ENCODE measurements at regions not wholly inside any gene's neighbourhood (a gene's known extent, or its start where the extent isn't known, plus 50 kb on each side); places are given as distances from the start of the nearest gene placed in this dataset.

DNA sequence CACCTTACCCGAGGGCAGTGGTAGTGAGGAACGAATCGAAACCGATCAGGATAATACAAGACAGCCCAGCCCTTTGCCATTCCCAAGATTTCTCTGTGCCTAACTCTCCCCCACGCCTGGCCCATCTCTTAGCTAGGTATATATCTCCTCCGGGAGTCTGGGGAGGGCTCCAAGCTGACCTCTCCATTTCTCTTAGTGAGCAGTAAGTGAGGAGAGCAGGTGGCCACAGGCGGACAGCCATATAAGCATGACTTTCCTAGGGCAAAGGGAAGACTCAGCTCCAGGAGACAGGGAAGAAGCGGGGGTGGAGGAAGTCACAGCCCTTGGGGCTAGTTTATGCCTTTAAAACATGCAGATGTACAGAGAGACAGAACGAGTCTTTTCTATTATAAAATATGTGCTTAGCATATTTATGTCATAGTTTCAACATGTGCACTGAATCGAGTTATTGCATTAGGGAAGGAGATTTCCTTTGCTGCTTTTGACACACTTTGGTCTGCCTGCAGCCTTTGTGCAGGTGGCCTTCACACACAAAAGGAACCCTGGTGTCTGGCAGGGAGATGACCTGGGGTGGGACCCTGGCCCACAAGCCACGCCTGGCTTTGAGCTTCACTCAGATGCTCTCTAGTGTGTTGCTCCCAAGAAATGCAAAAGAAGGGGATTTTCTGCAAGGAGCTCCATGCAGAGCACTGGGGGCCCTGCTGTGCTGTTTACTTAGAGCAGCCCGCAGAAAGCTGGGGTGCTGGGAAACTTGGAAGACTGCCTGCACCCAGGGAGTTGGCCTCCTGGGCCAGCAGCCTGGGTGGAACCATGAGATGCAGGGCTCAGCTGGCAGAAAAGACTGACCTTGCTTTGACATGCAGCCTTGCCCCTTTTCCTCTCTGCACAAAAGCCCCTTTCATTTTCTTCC is 613.3 kb downstream of the BCOR start:
- ChIA-PET CTCF (no interaction called here), POLR2A (ENCODE audit: unreplicated experiment) (no interaction called here)
- Histone ChIP-seq H3K4me2 (ENCODE audit: low read depth, low read length) (no peak overlapping the region), H3K4ac (ENCODE audit: low read depth, low read length) (no peak overlapping the region), H3K9me3 (ENCODE audit: control insufficient read depth, insufficient read depth, low read length) (0 out of 2 replicates have a peak, but pooled peaks cover 2% of the 10 kb centered on the region), H3K18ac (ENCODE audit: low read depth, low read length) (no peak overlapping the region), H3K79me1 (ENCODE audit: low read depth in 1 of 2, low read length in 2 of 2) (no peaks in the 10 kb centered on the region), H3K23ac (ENCODE audit: low read depth, low read length) (no peak overlapping the region), H3K9ac (ENCODE audit: low read depth, low read length) (no peak overlapping the region), H2AK9ac (replicated peaks; ENCODE audit: low read depth, low read length, poor library complexity) (no peak overlapping the region), H3K14ac (replicated peaks; ENCODE audit: low read depth, low read length) (no peak overlapping the region), H4K20me1 (ENCODE audit: insufficient read depth, low read length) (no peaks in the 10 kb centered on the region), H3K4me3 (ENCODE audit: insufficient read depth, low read depth, low read length) (no peak overlapping the region), H2BK20ac (ENCODE audit: low read depth, low read length) (no peak overlapping the region), H3K27me3 (ENCODE audit: control insufficient read depth, insufficient read depth, low read length) (peaks cover 34% of the 10 kb centered on the region), H2BK5ac (ENCODE audit: low read depth, low read length, poor library complexity, severe bottlenecking) (no peak overlapping the region), H3K27ac (ENCODE audit: insufficient read depth, low read length) (no peak overlapping the region), H4K91ac (ENCODE audit: insufficient read depth, low read depth, low read length) (no peak overlapping the region), H3K4me1 (ENCODE audit: control insufficient read depth, insufficient read depth, low read length) (no peaks in the 10 kb centered on the region), H2AK5ac (ENCODE audit: low read depth, low read length) (no peak overlapping the region), H4K5ac (ENCODE audit: low read depth, low read length) (no peak overlapping the region), H2BK15ac (ENCODE audit: low read depth, low read length) (no peak overlapping the region), H2BK120ac (ENCODE audit: low read depth, low read length) (no peak overlapping the region), H3K9me1 (ENCODE audit: insufficient read depth, low read length) (no peaks in the 10 kb centered on the region), H3K56ac (ENCODE audit: extremely low read depth, insufficient read depth, low read length) (no peak overlapping the region), H2AFZ (replicated peaks; ENCODE audit: low read length, poor library complexity) (no peak overlapping the region), H3K36me3 (ENCODE audit: control insufficient read depth, insufficient read depth, low read length) (no peaks in the 10 kb centered on the region), H4K8ac (ENCODE audit: low read depth in 2 of 2, low read length in 2 of 2) (no peak overlapping the region)
- WGBS, 2 experiments (ENCODE audit: extremely low coverage in 2 of 2, insufficient read length in 1 of 2) = 50% methylated on average over 2 of the region's 12 CpGs; no CpG with 5 or more reads in 1 of the 2 experiments
- TF ChIP-seq USF2 (IDR thresholded peaks at IDR 0.05; ENCODE audit: low read depth, low read length) = no peak
- no peak for TF ChIP-seq FOS (IDR thresholded peaks at IDR 0.05; ENCODE audit: low read depth, low read length)
- TF ChIP-seq CEBPB (IDR thresholded peaks at IDR 0.05; ENCODE audit: low read depth, low read length) = no peak
- no peak for TF ChIP-seq NFE2L2 (IDR thresholded peaks at IDR 0.05; ENCODE audit: low read depth, low read length)
- no peak for TF ChIP-seq RFX5 (IDR thresholded peaks at IDR 0.05; ENCODE audit: low read depth, low read length)
- TF ChIP-seq SMC3 (IDR thresholded peaks at IDR 0.05; ENCODE audit: low read depth, low read length) = no peak
- no peak for TF ChIP-seq RCOR1 (IDR thresholded peaks at IDR 0.05; ENCODE audit: insufficient replicate concordance, low read length)
- TF ChIP-seq MAZ (IDR thresholded peaks at IDR 0.05; ENCODE audit: borderline replicate concordance, low read depth, low read length) = no peak
- no peak for TF ChIP-seq POLR2A (IDR thresholded peaks at IDR 0.05; ENCODE audit: low read depth, low read length)
- TF ChIP-seq CHD1 (IDR thresholded peaks at IDR 0.05; ENCODE audit: low read depth, low read length) = no peak
- no peak for TF ChIP-seq MAFK (IDR thresholded peaks at IDR 0.05; ENCODE audit: low read depth, low read length)
- no peak for TF ChIP-seq RAD21 (IDR thresholded peaks at IDR 0.05; ENCODE audit: low read length)
- no peak for TF ChIP-seq MXI1 (IDR thresholded peaks at IDR 0.05; ENCODE audit: borderline replicate concordance, low read depth, low read length)
- TF ChIP-seq, protein P1, sequence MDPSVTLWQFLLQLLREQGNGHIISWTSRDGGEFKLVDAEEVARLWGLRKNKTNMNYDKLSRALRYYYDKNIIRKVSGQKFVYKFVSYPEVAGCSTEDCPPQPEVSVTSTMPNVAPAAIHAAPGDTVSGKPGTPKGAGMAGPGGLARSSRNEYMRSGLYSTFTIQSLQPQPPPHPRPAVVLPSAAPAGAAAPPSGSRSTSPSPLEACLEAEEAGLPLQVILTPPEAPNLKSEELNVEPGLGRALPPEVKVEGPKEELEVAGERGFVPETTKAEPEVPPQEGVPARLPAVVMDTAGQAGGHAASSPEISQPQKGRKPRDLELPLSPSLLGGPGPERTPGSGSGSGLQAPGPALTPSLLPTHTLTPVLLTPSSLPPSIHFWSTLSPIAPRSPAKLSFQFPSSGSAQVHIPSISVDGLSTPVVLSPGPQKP (IDR thresholded peaks at IDR 0.05; ENCODE audit: borderline replicate concordance, low read depth, low read length) = no peak
- TF ChIP-seq, protein P2, sequence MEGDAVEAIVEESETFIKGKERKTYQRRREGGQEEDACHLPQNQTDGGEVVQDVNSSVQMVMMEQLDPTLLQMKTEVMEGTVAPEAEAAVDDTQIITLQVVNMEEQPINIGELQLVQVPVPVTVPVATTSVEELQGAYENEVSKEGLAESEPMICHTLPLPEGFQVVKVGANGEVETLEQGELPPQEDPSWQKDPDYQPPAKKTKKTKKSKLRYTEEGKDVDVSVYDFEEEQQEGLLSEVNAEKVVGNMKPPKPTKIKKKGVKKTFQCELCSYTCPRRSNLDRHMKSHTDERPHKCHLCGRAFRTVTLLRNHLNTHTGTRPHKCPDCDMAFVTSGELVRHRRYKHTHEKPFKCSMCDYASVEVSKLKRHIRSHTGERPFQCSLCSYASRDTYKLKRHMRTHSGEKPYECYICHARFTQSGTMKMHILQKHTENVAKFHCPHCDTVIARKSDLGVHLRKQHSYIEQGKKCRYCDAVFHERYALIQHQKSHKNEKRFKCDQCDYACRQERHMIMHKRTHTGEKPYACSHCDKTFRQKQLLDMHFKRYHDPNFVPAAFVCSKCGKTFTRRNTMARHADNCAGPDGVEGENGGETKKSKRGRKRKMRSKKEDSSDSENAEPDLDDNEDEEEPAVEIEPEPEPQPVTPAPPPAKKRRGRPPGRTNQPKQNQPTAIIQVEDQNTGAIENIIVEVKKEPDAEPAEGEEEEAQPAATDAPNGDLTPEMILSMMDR (conservative IDR thresholded peaks at IDR 0.05; ENCODE audit: low read depth, low read length) = no peak
- dilution Hi-C loops (cut with HindIII; ENCODE audit: low sequenced_read_pairs, unreplicated experiment) (no loop called here), intact Hi-C loops (cut with micrococcal nuclease) (no loop called here), in situ Hi-C loops (cut with MboI; ENCODE audit: low sequenced_read_pairs) (no loop called here)
- no TSS peak for BruUV-seq (replicated peaks)
- DNase-seq (no peak), ATAC-seq (ENCODE audit: low read depth) (no peak)

Data from IMR-90 (cell line).